Stimulated activated CD4-positive, alpha-beta T cell treated with anti-CD3 and anti-CD28 coated beads, Interleukin-15, amount 100 ng/mL, for 1 hour (primary cell): ENCODE measurements at regions not wholly inside any gene's neighbourhood (a gene's known extent, or its start where the extent isn't known, plus 50 kb on each side); places are given as distances from the start of the nearest gene placed in this dataset.

Source experiments
- DNase-seq, 2 donors: peaks; one replicate each; pipeline ENCODE4 v3.0.0-alpha.2; 2020; ENCODE audit warnings: low read depth in 1 of 2, low spot score in 1 of 2

DNA sequence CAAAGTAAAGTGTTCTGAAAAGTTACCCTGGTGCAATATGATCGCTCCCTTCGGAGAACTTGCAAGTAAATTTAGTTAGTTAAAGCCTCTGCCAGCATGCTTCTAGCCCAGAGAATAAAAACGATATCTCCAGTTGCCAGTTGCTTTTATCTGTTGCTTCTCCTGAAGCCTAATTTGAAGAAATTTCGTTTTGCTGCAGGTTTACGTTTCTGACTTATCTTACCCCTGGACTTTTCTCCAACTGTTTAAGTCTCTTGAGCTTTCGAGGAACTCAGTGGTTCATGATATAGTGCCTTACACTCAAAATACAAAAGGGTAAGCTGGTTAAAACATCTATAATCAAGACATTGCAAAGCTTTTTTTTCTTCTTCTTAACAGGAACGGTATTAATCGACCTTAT, 131.1 kb downstream of the FAM161A start:
- DNase-seq: no peak

DNA sequence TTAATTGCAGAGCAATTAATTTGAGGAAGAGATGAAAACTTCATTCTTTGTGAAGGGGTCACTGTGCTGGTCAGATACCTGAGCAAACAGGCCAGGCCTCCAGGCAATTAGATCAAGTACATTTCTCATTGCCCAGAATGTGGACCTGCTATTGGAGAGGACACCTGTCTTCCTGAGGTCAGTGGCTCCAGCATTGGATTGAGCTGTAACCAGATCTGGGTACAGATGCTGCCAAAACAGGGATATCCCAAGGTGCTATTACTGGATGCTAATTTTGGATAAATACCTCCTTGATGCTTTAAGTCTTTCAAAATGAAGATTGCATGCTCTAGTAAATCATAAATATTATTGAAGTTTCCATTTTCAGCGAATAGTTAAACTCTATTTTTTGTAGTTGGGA, 131.5 kb downstream of the FAM161A start:
- no peak for DNase-seq

DNA sequence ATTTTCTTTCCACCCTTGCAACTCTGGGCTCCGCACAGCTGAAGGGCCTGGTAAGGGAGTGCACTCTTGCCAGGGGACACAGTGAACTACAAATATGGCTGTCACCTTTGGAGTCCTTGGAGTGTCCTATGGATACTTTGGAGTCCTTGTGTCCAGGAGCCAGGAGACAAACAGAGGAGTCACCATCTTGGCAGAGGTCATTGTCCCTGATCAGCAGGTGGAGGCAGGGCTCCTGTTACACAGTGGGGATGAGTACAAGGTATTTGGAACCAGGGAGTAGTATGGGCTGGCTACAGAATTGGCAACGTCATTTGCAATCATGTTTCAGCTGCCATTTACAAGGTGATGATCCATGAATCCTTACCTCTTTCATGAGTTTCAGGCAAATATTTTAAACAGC, 132.5 kb downstream of the FAM161A start:
- no peak for DNase-seq

DNA sequence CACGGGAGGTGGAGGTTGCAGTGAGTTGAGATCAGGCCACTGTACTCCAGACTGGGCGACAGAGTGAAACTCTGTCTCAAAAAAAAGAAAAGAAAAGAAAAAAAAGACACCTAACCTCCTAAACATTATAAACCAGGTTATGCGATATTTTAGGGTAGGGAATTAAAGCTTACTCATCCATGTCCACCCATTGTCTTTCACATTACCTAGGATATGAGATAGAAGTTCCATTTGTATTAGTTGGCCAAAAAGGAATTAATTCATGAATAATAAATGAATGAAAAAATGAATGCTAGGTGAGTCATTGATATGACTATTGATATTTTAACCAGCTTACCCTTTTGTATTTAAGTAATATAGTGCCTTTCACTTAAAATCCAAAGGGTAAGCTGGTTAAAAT, 132.9 kb downstream of the FAM161A start:
- DNase-seq: no peak

DNA sequence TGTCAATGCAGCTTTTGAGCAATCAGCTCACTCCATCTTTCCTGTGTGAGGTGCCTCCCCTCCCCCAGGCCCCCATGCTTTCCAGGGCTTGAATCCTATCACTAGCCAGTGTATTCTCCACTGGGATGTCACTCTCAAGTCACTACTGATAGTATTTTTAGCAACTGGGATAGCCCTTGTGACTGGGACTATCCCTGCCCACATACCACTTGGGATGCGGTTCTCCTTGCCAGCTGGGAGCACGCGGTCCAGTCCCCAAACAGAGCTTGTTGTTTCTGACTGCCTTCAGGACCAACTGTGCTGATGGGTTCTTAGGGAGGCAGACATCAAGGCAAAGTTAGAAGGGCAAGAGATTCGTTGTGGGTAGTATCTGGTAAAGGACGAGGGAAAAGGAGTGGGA, 134.9 kb downstream of the FAM161A start:
- no peak for DNase-seq

DNA sequence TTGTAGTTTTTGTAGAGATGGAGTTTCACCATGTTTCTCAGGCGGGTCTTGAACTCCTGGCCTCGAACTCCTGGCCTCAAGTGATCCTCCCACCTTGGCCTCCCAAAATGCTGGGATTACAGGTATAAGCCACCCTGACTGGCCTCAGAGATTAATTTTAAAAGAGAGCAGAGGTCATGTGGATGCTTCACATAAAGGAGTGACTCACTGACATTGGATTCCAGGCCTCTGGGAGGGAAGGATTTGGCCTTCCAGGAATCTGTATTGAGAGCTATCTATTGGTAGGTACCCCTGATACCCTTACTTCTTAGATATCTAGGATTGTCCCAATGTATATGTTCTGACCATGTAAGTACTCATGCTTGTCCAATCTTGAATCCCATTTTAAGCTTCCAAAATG, 138.4 kb downstream of the FAM161A start:
- DNase-seq: no peak

DNA sequence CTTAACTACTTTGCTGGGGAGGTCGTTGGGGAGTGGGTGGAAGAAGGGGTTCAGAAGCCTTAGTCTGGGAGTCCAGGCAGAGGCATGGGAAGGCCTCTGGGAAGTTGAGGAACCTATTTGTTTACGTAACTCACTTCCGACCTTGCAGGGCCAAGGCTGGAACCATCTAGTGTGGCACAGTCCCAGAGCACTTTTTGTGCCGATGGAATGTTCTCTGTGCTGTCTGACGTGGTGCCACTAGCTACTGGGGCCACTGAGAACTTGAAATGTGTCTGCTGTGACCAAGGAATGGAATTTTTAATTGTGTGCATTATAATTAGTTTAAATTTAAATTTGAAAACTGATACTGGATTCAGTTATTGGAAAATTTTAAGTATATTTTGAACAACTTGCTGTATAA, 139.7 kb downstream of the FAM161A start:
- no peak for DNase-seq

DNA sequence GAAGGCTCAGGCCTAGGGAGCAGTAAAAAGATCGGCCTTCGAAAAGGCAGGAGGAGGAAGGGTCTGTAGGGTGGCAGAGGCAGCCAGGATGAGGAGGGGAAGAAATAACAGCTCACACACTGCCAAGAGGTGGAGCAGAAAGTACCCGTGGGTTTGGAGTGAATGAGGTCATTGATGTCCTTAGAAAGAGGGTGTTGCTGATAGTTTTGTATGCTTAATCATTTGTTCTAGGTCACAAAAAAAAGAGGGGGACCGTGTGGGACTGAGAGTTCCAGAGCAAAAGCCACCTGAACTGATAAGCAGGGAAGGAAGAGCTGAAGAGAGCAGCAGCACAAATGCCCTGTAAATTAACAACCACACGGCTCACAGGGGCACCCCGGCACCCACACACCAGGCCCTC, 140.4 kb downstream of the FAM161A start:
- DNase-seq: no peak

DNA sequence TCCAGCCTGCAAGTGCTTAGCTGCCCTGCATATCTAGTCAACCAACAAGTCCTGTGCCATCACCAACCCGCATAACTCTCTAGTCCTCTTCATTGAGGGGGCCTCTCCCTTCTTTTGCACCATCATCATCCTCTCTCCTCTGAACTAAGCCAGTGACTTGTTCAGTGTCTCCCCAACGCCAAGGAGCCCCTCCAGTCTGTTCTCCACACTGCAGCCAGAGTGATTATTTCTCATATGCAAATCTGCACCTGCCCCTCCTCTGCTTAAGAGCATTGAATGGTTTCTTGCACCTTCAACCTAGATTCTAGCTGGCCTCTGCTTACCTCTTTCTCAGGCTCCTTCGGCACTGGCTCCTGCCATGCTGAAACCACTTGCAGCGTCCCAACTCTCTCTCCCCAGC, 141.8 kb downstream of the FAM161A start:
- DNase-seq: no peak

DNA sequence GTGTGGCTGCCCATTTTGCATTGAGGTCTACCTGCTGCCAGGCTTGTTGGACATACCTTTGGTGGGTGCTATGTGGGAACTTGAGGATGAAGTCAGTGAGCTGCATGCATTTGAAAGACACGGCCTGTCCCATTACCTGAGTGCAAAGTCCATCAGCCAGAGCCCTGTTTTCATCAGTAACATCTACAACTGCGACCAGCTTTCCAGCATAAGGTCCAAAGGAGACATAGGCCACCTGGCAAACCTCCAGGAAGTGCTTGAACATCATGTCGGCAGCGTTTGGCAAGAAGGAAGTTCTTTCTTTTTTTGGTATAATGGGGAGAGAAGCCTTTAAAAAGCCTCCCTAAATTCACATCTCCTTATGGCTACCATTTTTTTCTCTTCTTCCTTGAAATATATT, 143.1 kb downstream of the FAM161A start:
- no peak for DNase-seq

DNA sequence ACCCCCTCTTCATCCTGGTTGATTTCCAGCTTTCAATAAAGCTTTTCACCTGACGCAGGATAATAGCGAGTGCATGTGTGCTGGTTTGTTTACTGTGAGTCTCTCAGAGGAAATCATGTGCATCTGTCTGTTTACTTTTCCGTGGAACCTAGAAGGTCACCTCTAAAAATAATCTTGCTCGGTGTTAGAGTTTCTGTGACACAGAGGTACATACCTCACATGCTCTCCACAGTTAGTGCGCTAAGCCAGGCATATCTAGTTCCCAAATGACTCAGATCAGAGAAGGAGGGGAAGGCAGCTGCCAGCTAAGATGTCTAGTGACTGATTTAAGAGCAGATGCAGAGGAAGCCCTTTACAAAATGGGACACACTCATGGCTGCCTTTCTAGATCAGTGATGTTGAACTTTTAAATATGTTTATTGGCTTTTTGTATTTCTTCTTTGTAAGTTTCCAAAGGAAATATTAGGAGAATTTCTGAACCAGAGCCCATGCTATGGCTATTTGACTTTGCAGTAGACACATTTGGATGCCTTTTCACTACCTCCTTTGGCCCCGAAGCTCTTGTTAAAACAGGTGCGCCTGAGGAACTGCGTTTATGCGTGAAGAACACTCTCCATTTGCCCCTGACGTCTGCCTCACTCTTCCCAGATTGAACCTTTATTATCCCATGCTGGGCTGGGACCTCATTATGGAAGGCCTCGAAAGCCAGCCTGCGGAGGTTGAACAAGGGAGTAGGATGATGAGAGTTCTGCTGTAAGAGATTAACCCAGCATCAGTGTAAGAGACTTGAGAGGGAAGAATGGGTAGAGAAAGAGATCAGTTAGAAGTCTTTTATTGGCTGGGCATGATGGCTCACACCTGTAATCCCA, 145.6 kb downstream of the FAM161A start:
- DNase-seq: no peak

DNA sequence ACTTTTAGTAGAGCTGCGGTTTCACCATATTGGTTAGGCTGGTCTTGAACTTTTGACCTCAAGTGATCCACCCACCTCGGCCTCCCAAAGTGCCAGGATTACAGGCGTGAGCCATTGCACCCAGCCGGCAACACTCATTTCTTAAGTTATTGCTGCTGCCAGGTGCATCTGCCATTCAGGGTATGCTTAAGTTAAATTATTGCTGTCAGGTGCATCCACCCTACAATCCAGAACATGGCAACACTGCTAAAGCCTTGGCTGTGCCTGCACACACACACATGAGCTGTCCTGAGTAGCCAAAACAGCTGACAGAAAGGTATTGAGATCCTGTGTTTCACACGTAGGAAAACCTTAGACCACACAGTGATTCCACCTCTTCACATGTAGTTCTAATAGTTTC, 148.2 kb downstream of the FAM161A start:
- DNase-seq: no peak

DNA sequence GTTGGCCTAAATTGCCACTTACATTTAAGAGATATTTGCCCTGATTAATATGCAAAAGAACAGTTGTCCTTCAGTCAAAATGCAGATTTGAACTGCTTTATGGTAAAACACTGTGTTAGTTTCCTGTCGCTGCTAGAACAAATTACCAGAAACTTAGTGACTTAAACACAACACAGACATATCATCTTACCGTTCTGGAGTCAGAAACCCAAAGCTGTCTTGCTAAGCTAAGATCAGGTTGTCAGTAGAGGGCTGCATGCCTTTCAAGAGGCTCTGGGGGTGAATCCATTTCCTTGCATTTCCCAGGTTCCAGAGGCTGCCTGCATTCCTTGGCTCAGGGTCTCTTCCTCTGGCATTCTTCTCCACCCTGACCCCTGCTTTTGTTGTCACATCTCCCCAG, 149.5 kb downstream of the FAM161A start:
- no peak for DNase-seq

DNA sequence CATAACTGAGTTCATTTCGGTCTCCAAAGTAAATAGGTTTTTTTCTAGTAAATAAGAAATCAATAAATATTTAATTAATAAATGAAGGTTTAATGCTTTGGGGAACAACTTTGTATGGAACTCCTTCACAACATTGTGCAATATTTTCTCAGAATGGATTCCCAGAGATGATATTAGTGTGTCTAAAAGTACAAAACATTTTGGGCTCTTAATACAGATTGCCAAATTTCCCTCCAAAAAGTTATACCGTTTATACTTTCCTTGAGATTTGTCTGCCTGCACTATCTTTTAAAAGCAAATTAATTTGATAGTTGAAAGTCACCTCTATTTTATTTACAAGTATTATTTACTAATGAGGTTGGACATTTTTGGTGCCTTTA, 151.8 kb downstream of the FAM161A start:
- no peak for DNase-seq

DNA sequence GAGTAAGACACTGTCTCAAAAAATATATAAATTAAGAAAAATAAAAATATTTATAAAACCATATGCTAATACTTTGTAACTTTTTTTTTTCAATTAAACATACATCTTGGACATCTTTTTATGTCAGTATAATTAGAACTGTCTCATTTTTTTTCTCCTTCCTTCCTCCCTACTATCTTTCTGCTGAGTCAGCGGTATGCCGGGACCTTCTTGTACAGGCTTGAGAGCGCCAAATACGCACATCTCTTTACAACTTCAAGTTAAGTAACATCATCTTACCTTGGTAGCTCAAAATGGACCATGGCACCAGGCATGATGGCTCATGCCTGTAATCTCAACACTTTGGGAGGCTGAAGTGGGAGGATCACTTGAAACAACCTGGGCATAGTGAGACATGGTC, 153.4 kb downstream of the FAM161A start:
- no peak for DNase-seq

DNA sequence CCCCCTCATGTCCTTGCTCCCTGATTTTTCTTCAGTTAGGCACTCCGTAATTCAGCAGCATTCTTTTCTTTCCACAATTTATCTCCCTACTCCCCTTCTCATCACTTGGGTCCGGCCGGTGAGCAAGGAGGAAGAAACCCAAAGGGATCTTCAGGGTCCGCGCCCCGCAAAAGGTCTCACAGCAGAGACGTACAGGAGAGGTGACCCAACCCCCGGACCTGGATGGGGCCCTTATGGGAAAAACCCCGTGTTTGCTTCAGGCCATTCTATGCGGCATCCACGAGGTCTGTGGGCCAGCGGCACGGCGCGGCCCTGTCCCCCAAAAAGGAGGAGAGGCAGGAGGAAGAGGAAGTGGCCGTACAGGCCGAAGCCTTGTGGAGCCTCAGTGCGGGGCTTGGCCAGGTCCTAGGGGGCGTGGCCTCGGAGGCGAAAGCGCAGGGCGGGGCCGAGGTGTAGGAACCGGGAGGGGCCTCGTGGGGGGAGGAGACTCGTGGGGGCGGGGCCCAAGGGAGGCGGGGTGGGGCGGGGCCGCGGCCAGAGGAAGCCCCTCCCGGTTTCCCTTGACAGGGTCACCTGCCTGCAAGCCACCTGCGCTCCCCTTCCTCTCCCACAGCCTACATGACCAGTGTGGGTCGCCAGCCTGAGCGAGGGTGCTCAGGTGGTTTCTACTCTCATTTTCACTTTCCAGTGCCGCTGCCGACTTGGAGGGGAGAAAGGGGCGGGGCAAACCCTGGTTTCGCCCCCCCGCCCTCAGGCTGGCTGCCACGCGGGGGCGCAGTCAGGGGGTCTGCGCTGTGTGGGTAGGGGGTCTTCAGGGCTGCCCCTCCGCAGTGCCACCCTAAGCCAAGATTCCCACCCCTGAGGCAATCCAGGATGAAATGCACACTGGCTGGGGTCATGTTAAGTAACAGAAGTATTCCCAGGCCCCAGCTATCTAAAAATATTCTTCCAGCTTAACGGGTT, 156.4 kb upstream of the XPO1 start:
- peak; percentile 71 to 73 for DNase-seq

DNA sequence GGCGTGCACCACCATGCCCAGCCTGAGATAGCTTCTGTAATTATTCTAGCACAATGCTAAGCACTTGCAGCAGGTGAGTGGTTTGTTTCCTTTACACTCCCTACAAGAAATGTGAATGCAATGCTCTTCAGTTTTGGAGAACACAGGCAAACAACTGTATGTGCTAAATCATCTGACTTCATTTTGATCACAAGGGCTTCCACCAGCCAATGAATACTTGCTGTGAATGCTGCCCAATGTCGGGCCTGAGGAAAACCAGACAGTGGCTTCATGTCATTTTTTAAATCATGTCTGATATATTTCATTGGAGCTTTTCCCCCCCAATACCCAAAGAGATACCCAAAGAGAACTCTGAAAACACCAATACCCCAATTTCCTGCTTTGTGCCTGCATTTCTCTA, 155.6 kb upstream of the XPO1 start:
- DNase-seq: no peak

DNA sequence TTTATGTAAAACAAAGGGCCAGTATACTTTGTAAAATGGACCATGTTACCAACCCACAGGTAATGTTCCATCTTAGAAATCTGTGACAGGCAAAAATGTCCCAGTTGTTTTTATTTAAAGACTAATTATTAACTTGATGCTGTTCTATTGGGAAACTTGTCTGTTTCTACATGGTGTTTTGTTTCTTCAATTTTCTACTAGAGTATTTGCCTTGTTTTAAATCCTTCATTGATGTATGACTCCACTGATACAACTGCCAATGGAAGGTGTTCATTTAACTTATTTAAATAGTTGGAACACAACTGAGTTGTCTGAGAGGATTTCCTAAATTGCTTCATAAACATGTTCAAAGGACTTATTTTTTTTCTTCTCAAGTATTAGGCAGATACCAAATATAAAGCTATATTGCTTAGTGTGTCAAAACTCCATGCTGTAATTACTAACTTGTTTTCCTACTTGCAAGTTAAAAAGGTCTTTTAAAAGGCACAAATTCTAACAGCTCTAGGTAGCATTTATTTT, 152.0 kb upstream of the XPO1 start:
- no peak for DNase-seq

DNA sequence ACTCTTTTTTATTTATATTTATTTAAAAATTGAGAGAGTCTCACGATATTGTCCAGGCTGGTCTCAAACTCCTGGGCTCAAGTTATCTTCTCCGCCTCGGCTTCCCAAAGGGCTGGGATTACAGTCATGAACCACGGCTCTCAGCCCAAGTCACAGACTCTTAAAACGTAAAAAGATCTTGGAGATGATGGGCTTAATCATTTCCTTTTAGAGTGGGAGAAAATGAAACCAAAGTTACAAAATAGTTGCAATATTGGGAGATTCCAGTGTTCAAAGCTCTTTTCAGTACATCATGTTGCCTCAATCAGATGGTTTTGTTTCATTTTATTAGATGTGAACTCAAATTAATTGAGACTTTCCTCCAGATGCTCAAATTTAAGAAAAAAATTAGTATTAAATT, 151.4 kb upstream of the XPO1 start:
- DNase-seq: no peak

DNA sequence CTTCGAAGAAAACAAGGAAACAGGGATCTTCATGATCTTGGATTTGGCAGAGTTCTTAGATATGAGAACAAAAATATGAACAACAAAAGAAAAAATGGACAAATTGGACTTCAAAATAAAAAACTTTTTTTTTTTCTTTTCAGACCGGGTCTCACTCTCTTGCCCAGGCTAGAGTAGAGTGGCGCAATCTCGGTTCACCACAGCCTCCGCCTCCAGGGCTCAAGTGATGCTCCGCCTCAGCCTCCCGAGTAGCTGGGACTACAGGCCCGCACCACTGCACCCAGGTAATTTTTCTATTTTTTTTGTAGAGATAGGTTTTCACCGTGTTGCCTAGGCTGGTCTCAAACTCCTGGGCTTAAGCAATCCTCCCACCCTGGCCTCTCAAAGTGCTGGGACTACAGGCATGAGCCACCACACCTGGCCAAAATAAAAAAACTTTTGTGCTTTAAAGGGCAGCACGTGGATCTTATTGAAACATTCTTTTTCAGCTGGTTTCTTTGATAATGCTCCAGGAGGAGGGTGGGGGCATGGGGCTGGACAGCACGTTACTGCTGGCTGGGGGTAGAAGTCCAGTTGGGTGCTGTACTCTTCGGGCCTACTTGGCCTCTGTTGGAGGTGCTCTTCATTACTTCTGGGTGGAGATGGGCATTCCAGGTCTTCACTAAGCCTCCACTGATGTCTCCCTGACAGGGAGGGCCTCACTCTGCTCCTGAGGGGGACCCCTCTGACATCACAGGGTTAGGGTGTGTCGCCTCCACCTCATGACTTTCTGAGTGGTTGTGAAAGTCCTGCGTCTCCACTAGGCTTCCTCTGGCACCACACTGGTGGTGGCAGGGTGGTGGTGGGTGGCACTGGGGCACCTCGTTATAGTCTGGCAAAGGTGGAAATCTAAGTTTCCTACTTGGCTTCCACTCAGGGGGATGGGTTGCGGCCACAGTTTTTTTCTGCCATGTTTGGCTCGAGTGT, 150.5 kb upstream of the XPO1 start:
- DNase-seq: no peak

DNA sequence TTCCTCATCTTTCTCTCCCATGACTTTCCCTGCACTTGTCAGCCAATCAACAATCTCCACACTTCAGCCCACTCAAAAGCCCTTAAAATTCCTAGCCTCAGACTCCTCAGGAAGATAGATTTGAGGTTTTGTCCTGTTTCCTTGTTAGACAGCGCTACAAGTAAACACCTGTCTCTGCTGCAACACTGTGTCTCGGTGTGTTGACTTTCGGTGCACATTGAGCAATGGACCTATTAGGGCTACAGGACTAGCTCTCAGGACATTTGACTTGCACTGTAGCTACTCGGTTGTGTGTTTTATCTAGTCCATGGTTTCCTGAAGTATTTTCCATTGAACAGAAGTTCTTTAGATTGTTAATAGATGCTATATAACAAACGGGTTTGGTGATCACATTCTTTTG, 140.9 kb upstream of the XPO1 start:
- DNase-seq: no peak
